HEK293 (cell line): ENCODE measurements at regions not wholly inside any gene's neighbourhood (a gene's known extent, or its start where the extent isn't known, plus 50 kb on each side); places are given as distances from the start of the nearest gene placed in this dataset.

ENCODE experiments used
- CTCF ChIA-PET: fragments of 350-600 bp; formaldehyde crosslinking; extraction: SDS; loops from one replicate; lab custom pipeline; 2021; ENCODE audit warnings: antibody characterized with exemption; lab: Yijun Ruan, JAX
- POLR2A ChIA-PET: fragments of 300-600 bp; formaldehyde crosslinking; extraction: SDS; loops from one replicate; lab custom pipeline; 2020; ENCODE audit warnings: antibody characterized with exemption, inconsistent platforms; lab: Yijun Ruan, JAX
- H3K27ac ChIP-seq: fragments of 200-500 bp; sonication (Bioruptor generic); 2 replicates; pipeline ENCODE4 v1.5.1; 2014; ENCODE audit warnings: low read depth, low read length, control low read depth, inconsistent platforms; ENCODE audit errors: extremely low read depth
- H3K36me3 ChIP-seq, 2 experiments: fragments of 200-500 bp in 1 of 2; sonication (Bioruptor generic) in 1 of 2; 1 replicate in 1 of 2; 2 replicates in 1 of 2; pipeline ENCODE4 v1.5.1; 2014 to 2017; ENCODE audit warnings: inconsistent platforms in 2 of 2, low read length in 2 of 2; ENCODE audit not compliant: control insufficient read depth in 2 of 2, insufficient read depth in 1 of 2
- H3K4me1 ChIP-seq: fragments of 200-500 bp; sonication (Bioruptor generic); 2 replicates; pipeline ENCODE4 v1.5.1; 2014; ENCODE audit warnings: mild to moderate bottlenecking, low read length, inconsistent platforms; ENCODE audit not compliant: control insufficient read depth, insufficient read depth
- H3K4me3 ChIP-seq: 2 replicates; pipeline ENCODE4 v1.5.1; 2011; ENCODE audit warnings: low read depth, mild to moderate bottlenecking, control low read depth, low read length, moderate library complexity
- H3K9me3 ChIP-seq: fragments of 200-500 bp; sonication (Bioruptor generic); 2 replicates; pipeline ENCODE4 v1.5.1; 2014; ENCODE audit warnings: low read depth, low read length, inconsistent platforms; ENCODE audit not compliant: control insufficient read depth, insufficient read depth
- ELK4 ChIP-seq: IDR thresholded peaks from 2 replicates; pipeline ENCODE4 v1.6.1; 2011; ENCODE audit warnings: mild to moderate bottlenecking, low read depth, low read length, borderline replicate concordance
- KLF8 ChIP-seq: fragments of 450-650 bp; formaldehyde crosslinking; IDR thresholded peaks from 2 replicates; pipeline ENCODE4 v1.5.1; 2016; ENCODE audit warnings: missing biosample characterization, missing genetic modification characterization
- PRDM6 ChIP-seq: fragments of 450-650 bp; formaldehyde crosslinking; IDR thresholded peaks from 2 replicates; pipeline ENCODE4 v1.5.1; 2017; ENCODE audit warnings: missing biosample characterization, missing genetic modification characterization
- ZNF140 ChIP-seq: fragments of 450-650 bp; formaldehyde crosslinking; IDR thresholded peaks from 2 replicates; pipeline ENCODE4 v1.5.1; 2016; ENCODE audit warnings: missing biosample characterization, missing genetic modification characterization
- ZNF175 ChIP-seq: fragments of 450-650 bp; formaldehyde crosslinking; IDR thresholded peaks from 2 replicates; pipeline ENCODE4 v1.5.1; 2016; ENCODE audit warnings: missing biosample characterization, missing genetic modification characterization
- ZNF350 ChIP-seq: fragments of 450-650 bp; formaldehyde crosslinking; IDR thresholded peaks from 2 replicates; pipeline ENCODE4 v1.5.0; 2017; ENCODE audit warnings: missing biosample characterization, mild to moderate bottlenecking, missing genetic modification characterization
- ZNF37A ChIP-seq: fragments of 450-650 bp; IDR thresholded peaks from 2 replicates; pipeline ENCODE4 v1.5.1; 2018; ENCODE audit warnings: missing biosample characterization, missing genetic modification characterization
- ZNF670 ChIP-seq: fragments of 450-650 bp; formaldehyde crosslinking; IDR thresholded peaks from 2 replicates; pipeline ENCODE4 v1.5.1; 2016; ENCODE audit warnings: missing biosample characterization, missing genetic modification characterization, low read depth
- ZNF747 ChIP-seq: fragments of 450-650 bp; formaldehyde crosslinking; IDR thresholded peaks from 2 replicates; pipeline ENCODE4 v1.5.1; 2016; ENCODE audit warnings: missing biosample characterization, missing genetic modification characterization
- ZNF791 ChIP-seq: fragments of 450-650 bp; formaldehyde crosslinking; IDR thresholded peaks from 2 replicates; pipeline ENCODE4 v1.5.1; 2016; ENCODE audit warnings: missing biosample characterization, missing genetic modification characterization
- ZNF830 ChIP-seq: fragments of 450-650 bp; IDR thresholded peaks from 2 replicates; pipeline ENCODE4 v1.5.0; 2018; ENCODE audit warnings: missing biosample characterization, missing genetic modification characterization, low read depth, mild to moderate bottlenecking, moderate library complexity
- ZNF837 ChIP-seq: fragments of 450-650 bp; formaldehyde crosslinking; IDR thresholded peaks from 2 replicates; pipeline ENCODE4 v1.5.1; 2016; ENCODE audit warnings: missing biosample characterization, missing genetic modification characterization
- ZSCAN16 ChIP-seq: fragments of 450-650 bp; formaldehyde crosslinking; IDR thresholded peaks from 2 replicates; pipeline ENCODE4 v1.5.1; 2016; ENCODE audit warnings: missing biosample characterization, missing genetic modification characterization
- TF ChIP-seq, protein P1 (sequence below): fragments of 450-650 bp; formaldehyde crosslinking; IDR thresholded peaks from 2 replicates; pipeline ENCODE4 v1.5.1; 2016; ENCODE audit warnings: missing biosample characterization, missing genetic modification characterization
- TF ChIP-seq, protein P2 (sequence below): fragments of 450-650 bp; formaldehyde crosslinking; IDR thresholded peaks from 2 replicates; pipeline ENCODE4 v1.5.1; 2016; ENCODE audit warnings: missing biosample characterization, missing genetic modification characterization, borderline replicate concordance

DNA sequence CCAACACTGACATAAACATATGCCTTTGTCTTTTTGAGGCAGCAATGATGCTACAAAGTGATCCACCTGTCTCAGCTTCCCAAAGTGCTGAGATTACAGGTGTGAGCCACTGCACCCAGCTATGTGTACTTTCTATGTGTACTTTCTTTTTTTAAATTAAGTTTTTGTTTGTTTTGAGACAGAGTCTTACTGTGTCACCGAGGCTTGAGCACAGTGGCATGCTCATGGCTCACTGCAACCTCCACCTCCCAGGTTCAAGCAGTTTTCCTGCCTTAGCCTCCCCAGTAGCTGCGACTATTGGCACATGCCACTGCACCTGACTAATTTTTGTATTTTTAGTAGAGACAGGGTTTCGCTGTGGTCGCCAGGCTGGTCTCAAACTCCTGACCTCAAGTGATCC is 172.5 kb upstream of the ALG10B start:
- CTCF ChIA-PET = no interaction called here
- POLR2A ChIA-PET = no interaction called here
- Histone ChIP-seq H3K4me1 (no peaks in the 10 kb centered on the region), H3K27ac (no peak overlapping the region), H3K4me3 (no peak overlapping the region), H3K9me3 (no peaks in the 10 kb centered on the region), H3K36me3 (no peaks in the 10 kb centered on the region)
- TF ChIP-seq ZNF670 (tag by site-specific recombination) (no peak), ZNF175 (tag by site-specific recombination) (no peak), ZNF791 (no peak), ZNF830 (tag by site-specific recombination) (no peak), ZNF837 (tag by site-specific recombination) (no peak), ZNF747 (tag by site-specific recombination) (no peak), ZSCAN16 (no peak), ZNF37A (tag by site-specific recombination) (no peak), ZNF350 (tag by site-specific recombination) (no peak), KLF8 (tag by site-specific recombination) (no peak), ELK4 (no peak)
- TF ChIP-seq, protein P1, sequence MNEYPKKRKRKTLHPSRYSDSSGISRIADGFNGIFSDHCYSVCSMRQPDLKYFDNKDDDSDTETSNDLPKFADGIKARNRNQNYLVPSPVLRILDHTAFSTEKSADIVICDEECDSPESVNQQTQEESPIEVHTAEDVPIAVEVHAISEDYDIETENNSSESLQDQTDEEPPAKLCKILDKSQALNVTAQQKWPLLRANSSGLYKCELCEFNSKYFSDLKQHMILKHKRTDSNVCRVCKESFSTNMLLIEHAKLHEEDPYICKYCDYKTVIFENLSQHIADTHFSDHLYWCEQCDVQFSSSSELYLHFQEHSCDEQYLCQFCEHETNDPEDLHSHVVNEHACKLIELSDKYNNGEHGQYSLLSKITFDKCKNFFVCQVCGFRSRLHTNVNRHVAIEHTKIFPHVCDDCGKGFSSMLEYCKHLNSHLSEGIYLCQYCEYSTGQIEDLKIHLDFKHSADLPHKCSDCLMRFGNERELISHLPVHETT (tag by site-specific recombination) = no peak
- TF ChIP-seq, protein P2, sequence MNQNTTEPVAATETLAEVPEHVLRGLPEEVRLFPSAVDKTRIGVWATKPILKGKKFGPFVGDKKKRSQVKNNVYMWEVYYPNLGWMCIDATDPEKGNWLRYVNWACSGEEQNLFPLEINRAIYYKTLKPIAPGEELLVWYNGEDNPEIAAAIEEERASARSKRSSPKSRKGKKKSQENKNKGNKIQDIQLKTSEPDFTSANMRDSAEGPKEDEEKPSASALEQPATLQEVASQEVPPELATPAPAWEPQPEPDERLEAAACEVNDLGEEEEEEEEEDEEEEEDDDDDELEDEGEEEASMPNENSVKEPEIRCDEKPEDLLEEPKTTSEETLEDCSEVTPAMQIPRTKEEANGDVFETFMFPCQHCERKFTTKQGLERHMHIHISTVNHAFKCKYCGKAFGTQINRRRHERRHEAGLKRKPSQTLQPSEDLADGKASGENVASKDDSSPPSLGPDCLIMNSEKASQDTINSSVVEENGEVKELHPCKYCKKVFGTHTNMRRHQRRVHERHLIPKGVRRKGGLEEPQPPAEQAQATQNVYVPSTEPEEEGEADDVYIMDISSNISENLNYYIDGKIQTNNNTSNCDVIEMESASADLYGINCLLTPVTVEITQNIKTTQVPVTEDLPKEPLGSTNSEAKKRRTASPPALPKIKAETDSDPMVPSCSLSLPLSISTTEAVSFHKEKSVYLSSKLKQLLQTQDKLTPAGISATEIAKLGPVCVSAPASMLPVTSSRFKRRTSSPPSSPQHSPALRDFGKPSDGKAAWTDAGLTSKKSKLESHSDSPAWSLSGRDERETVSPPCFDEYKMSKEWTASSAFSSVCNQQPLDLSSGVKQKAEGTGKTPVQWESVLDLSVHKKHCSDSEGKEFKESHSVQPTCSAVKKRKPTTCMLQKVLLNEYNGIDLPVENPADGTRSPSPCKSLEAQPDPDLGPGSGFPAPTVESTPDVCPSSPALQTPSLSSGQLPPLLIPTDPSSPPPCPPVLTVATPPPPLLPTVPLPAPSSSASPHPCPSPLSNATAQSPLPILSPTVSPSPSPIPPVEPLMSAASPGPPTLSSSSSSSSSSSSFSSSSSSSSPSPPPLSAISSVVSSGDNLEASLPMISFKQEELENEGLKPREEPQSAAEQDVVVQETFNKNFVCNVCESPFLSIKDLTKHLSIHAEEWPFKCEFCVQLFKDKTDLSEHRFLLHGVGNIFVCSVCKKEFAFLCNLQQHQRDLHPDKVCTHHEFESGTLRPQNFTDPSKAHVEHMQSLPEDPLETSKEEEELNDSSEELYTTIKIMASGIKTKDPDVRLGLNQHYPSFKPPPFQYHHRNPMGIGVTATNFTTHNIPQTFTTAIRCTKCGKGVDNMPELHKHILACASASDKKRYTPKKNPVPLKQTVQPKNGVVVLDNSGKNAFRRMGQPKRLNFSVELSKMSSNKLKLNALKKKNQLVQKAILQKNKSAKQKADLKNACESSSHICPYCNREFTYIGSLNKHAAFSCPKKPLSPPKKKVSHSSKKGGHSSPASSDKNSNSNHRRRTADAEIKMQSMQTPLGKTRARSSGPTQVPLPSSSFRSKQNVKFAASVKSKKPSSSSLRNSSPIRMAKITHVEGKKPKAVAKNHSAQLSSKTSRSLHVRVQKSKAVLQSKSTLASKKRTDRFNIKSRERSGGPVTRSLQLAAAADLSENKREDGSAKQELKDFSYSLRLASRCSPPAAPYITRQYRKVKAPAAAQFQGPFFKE (tag by site-specific recombination) = no peak

DNA sequence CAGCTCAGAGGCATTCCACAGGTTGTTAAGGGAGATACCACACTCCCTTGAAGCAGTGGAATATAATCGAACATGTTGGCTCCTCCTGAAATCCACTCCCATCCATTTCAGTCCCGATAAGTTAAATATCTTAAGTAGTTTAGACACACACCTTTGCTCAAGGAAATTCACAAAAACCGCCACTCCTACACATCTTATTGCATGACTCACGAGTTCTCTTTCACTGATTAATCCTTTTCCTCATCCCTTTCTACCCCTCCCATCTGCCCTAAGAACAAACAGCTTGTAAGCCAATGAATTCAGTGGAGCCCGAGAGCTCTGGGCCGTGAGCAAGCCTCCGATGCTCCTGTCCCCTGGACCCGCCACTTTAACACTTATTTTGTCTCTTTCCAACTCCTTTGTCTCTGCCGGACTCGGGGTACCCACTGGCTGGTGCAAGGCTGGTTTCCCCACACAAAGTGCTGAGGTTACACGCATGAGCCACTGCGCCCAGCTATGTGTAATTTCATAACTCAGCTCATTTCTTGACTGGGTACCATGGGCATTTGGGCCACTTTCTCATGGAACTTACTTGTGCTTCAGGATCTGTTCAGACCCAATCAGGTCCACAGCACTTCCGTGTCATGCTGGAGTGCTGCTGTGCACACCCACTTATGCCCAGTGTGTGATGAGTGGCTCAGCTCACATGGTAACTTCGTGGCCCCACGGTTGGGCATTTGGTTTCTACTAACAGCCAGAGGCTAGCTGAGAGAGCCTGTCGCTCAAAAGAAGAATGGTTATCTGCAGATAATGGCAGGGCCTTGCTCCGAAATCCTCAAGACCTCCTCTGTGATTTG is 171.8 kb upstream of the ALG10B start:
- H3K36me3 ChIP-seq = no peaks in the 10 kb centered on the region

More for the DNA sequence above, 171.8 kb upstream of the ALG10B start:
- Histone ChIP-seq H3K9me3 (no peaks in the 10 kb centered on the region), H3K4me1 (no peaks in the 10 kb centered on the region), H3K4me3 (no peak overlapping the region), H3K27ac (no peak overlapping the region)
- ChIA-PET CTCF (interaction anchor here (0.7 kb wide), 1 partner anchor 92 kb away, joined by 4 read pairs; no protein-coding TSS in a partner anchor), POLR2A (no interaction called here)
- TF ChIP-seq PRDM6 (tag by site-specific recombination) = no peak
- TF ChIP-seq ZNF140 (tag by site-specific recombination) = no peak
